Muscle of leg (tissue), 3 donors: ENCODE measurements at regions not wholly inside any gene's neighbourhood (a gene's known extent, or its start where the extent isn't known, plus 50 kb on each side); places are given as distances from the start of the nearest gene placed in this dataset.
"Not testable (repeated sequence)": the region's sequence is repeated elsewhere in the genome, so short reads cannot be mapped to it uniquely, and the experiment has no call there.

Experiments
- DNase-seq: peaks from one replicate; pipeline ENCODE4 v3.0.0; 2013
- H3K27ac ChIP-seq: one replicate; pipeline ENCODE4 v1.5.1; 2013; ENCODE audit warnings: mild to moderate bottlenecking, low read length, control low read depth
- H3K27me3 ChIP-seq: one replicate; pipeline ENCODE4 v1.6.1; 2013; ENCODE audit warnings: low read length; ENCODE audit not compliant: control insufficient read depth, insufficient read depth
- H3K36me3 ChIP-seq: one replicate; pipeline ENCODE4 v1.6.1; 2013; ENCODE audit warnings: low read length; ENCODE audit not compliant: control insufficient read depth, insufficient read depth
- H3K4me1 ChIP-seq: one replicate; pipeline ENCODE4 v1.6.1; 2013; ENCODE audit warnings: low read length; ENCODE audit not compliant: control insufficient read depth, insufficient read depth
- H3K4me3 ChIP-seq: one replicate; pipeline ENCODE4 v1.5.1; 2013; ENCODE audit warnings: low read length, control low read depth
- H3K9me3 ChIP-seq: replicated peaks from 2 replicates; pipeline ENCODE4 v1.6.1; 2013; ENCODE audit warnings: low read depth, low read length; ENCODE audit not compliant: control insufficient read depth
- WGBS: methylation state at CpG from one replicate; pipeline ENCODE4 v1.1.5; 2013; ENCODE audit warnings: missing lambda C conversion rate; ENCODE audit not compliant: insufficient coverage; 5-methylcytosine and 5-hydroxymethylcytosine counted together

GRCh38 chr1:230558324-230558723 lies 84.0 kb upstream of the COG2 start:
- Histone ChIP-seq H3K27me3 (no peaks in the 10 kb centered on the region), H3K27ac (no peak overlapping the region), H3K4me1 (no peaks in the 10 kb centered on the region), H3K36me3 (no peaks in the 10 kb centered on the region), H3K4me3 (no peak overlapping the region), H3K9me3 (no peaks in the 10 kb centered on the region)
- no peak for DNase-seq
- 74% methylated on average over 4 of the region's 5 CpGs for WGBS

GRCh38 chr1:230556453-230556852 lies 85.8 kb upstream of the COG2 start:
- Histone ChIP-seq H3K27ac (no peak overlapping the region), H3K4me3 (no peak overlapping the region), H3K27me3 (no peaks in the 10 kb centered on the region), H3K4me1 (no peaks in the 10 kb centered on the region), H3K36me3 (no peaks in the 10 kb centered on the region), H3K9me3 (no peaks in the 10 kb centered on the region)
- no peak for DNase-seq
- WGBS = 92% methylated on average over 4 of the region's 5 CpGs

GRCh38 chr1:230555814-230556213 lies 86.5 kb upstream of the COG2 start:
- WGBS = no CpG with 5 or more reads among the region's 1 CpG
- DNase-seq = no peak
- Histone ChIP-seq H3K36me3 (no peaks in the 10 kb centered on the region), H3K27me3 (no peaks in the 10 kb centered on the region), H3K4me1 (no peaks in the 10 kb centered on the region), H3K4me3 (no peak overlapping the region), H3K9me3 (no peaks in the 10 kb centered on the region), H3K27ac (no peak overlapping the region)

GRCh38 chr1:230552880-230553279 lies 89.4 kb upstream of the COG2 start:
- H3K4me1 ChIP-seq = peaks cover 6% of the 10 kb centered on the region
- no peaks in the 10 kb centered on the region for H3K36me3 ChIP-seq
- DNase-seq = no peak
- no peak overlapping the region for H3K4me3 ChIP-seq
- no peaks in the 10 kb centered on the region for H3K9me3 ChIP-seq
- 60% methylated on average over 1 of the region's 2 CpGs for WGBS
- H3K27ac ChIP-seq = no peak overlapping the region
- peaks cover 2% of the 10 kb centered on the region for H3K27me3 ChIP-seq

- not testable (repeated sequence) for H3K27me3 ChIP-seq, DNase-seq, H3K4me1 ChIP-seq, H3K4me3 ChIP-seq, H3K36me3 ChIP-seq, H3K9me3 ChIP-seq, H3K27ac ChIP-seq
- no CpG with 5 or more reads among the region's 3 CpGs for WGBS
Observed at GRCh38 chr1:230550945-230551344, 91.3 kb upstream of the COG2 start.

- H3K4me1 ChIP-seq = peaks cover 6% of the 10 kb centered on the region
- no peaks in the 10 kb centered on the region for H3K36me3 ChIP-seq
- peaks cover 2% of the 10 kb centered on the region for H3K27me3 ChIP-seq
- no peak for DNase-seq
- no CpG with 5 or more reads among the region's 1 CpG for WGBS
- no peak overlapping the region for H3K4me3 ChIP-seq
- no peaks in the 10 kb centered on the region for H3K9me3 ChIP-seq
- no peak overlapping the region for H3K27ac ChIP-seq
Observed at GRCh38 chr1:230550428-230550827, 91.9 kb upstream of the COG2 start.

GRCh38 chr1:230549625-230550024 lies 92.7 kb upstream of the COG2 start:
- no peaks in the 10 kb centered on the region for H3K36me3 ChIP-seq
- no CpG with 5 or more reads among the region's 1 CpG for whole genome bisulfite sequencing
- no peak overlapping the region for H3K27ac ChIP-seq
- H3K27me3 ChIP-seq = peaks cover 2% of the 10 kb centered on the region
- H3K4me3 ChIP-seq = no peak overlapping the region
- peaks cover 9% of the 10 kb centered on the region for H3K4me1 ChIP-seq
- no peaks in the 10 kb centered on the region for H3K9me3 ChIP-seq
- DNase-seq = no peak

- H3K36me3 ChIP-seq = no peaks in the 10 kb centered on the region
- H3K27ac ChIP-seq = no peak overlapping the region
- 61% methylated on average over 3 of the region's 5 CpGs for WGBS
- peaks cover 9% of the 10 kb centered on the region for H3K4me1 ChIP-seq
- H3K4me3 ChIP-seq = no peak overlapping the region
- no peak for DNase-seq
- peaks cover 2% of the 10 kb centered on the region for H3K27me3 ChIP-seq
- no peaks in the 10 kb centered on the region for H3K9me3 ChIP-seq
Observed at GRCh38 chr1:230548997-230549396, 93.3 kb upstream of the COG2 start.

- WGBS = 0% methylated on average over 1 of the region's 2 CpGs
- Histone ChIP-seq H3K4me3 (no peak overlapping the region), H3K27ac (no peak overlapping the region), H3K9me3 (no peaks in the 10 kb centered on the region), H3K27me3 (peaks cover 2% of the 10 kb centered on the region), H3K36me3 (no peaks in the 10 kb centered on the region), H3K4me1 (peaks cover 9% of the 10 kb centered on the region)
- no peak for DNase-seq
Observed at GRCh38 chr1:230548357-230548756, 93.9 kb upstream of the COG2 start.

- no peak for DNase-seq
- Histone ChIP-seq H3K4me3 (no peak overlapping the region), H3K36me3 (no peaks in the 10 kb centered on the region), H3K9me3 (no peaks in the 10 kb centered on the region), H3K4me1 (peaks cover 13% of the 10 kb centered on the region), H3K27ac (no peak overlapping the region), H3K27me3 (peaks cover 2% of the 10 kb centered on the region)
- no CpG with 5 or more reads among the region's 3 CpGs for WGBS
Observed at GRCh38 chr1:230545181-230545580, 97.1 kb upstream of the COG2 start.

- no peak for DNase-seq
- Histone ChIP-seq H3K27ac (no peak overlapping the region), H3K4me3 (no peak overlapping the region), H3K9me3 (no peaks in the 10 kb centered on the region), H3K36me3 (no peaks in the 10 kb centered on the region), H3K4me1 (peaks cover 13% of the 10 kb centered on the region), H3K27me3 (no peaks in the 10 kb centered on the region)
Observed at GRCh38 chr1:230544758-230545157, 97.5 kb upstream of the COG2 start.
